Liver (tissue), 8 donors: ENCODE measurements at regions not wholly inside any gene's neighbourhood (a gene's known extent, or its start where the extent isn't known, plus 50 kb on each side); places are given as distances from the start of the nearest gene placed in this dataset.
"Not testable (repeated sequence)": the region's sequence is repeated elsewhere in the genome, so short reads cannot be mapped to it uniquely, and the experiment has no call there.

Experiments used
- DNase-seq: peaks from one replicate; pipeline ENCODE4 v3.0.0-alpha.2; 2017; ENCODE audit warnings: low spot score
- H3K27ac ChIP-seq, 2 donors: one replicate each; pipeline ENCODE4 v1.7.0; 2013; ENCODE audit warnings: inconsistent platforms in 2 of 2, low read length in 2 of 2, control low read depth in 1 of 2, low read depth in 1 of 2, mild to moderate bottlenecking in 1 of 2
- H3K27me3 ChIP-seq, 4 donors: one replicate each; pipeline versions ENCODE4 v1.6.1 to v1.7.0; 2013; ENCODE audit warnings: low read length in 3 of 4, inconsistent platforms in 1 of 4, mild to moderate bottlenecking in 1 of 4, moderate library complexity in 1 of 4; ENCODE audit not compliant: control insufficient read depth in 4 of 4, insufficient read depth in 4 of 4
- H3K36me3 ChIP-seq, 4 donors: one replicate each; pipeline versions ENCODE4 v1.6.1 to v1.7.0; 2013; ENCODE audit warnings: low read length in 3 of 4, mild to moderate bottlenecking in 3 of 4, low read depth in 1 of 4, moderate library complexity in 1 of 4; ENCODE audit not compliant: control insufficient read depth in 4 of 4, insufficient read depth in 3 of 4
- H3K4me1 ChIP-seq, 4 donors: one replicate each; pipeline versions ENCODE4 v1.6.1 to v1.7.0; 2013; ENCODE audit warnings: low read length in 3 of 4, mild to moderate bottlenecking in 3 of 4, moderate library complexity in 1 of 4; ENCODE audit not compliant: control insufficient read depth in 4 of 4, insufficient read depth in 4 of 4
- H3K4me3 ChIP-seq, 3 donors: one replicate each; pipeline versions ENCODE4 v1.6.1 to v1.7.0; 2013; ENCODE audit warnings: low read length in 3 of 3, control low read depth in 1 of 3, low read depth in 1 of 3, mild to moderate bottlenecking in 1 of 3
- H3K9ac ChIP-seq, 2 donors: one replicate each; pipeline ENCODE4 v1.7.0; 2013; ENCODE audit warnings: low read length in 2 of 2, mild to moderate bottlenecking in 2 of 2, moderate library complexity in 2 of 2, control low read depth in 1 of 2, low read depth in 1 of 2
- H3K9me3 ChIP-seq, 4 donors: one replicate each; pipeline versions ENCODE4 v1.6.1 to v1.7.0; 2013; ENCODE audit warnings: low read length in 3 of 4; ENCODE audit not compliant: control insufficient read depth in 4 of 4
- EGR1 ChIP-seq, 2 donors: IDR thresholded peaks; 2 replicates each; pipeline ENCODE4 v1.6.1; 2016 to 2018; ENCODE audit warnings: antibody characterized with exemption in 2 of 2, low read depth in 2 of 2
- HNF4G ChIP-seq: IDR thresholded peaks from 2 replicates; pipeline ENCODE4 v1.6.1; 2016; ENCODE audit warnings: antibody characterized with exemption
- JUND ChIP-seq, 2 donors: IDR thresholded peaks; 2 replicates each; pipeline ENCODE4 v1.6.1; 2016; ENCODE audit warnings: antibody characterized with exemption in 2 of 2
- RAD21 ChIP-seq, 2 donors: IDR thresholded peaks; 2 replicates each; pipeline ENCODE4 v1.6.1; 2016; ENCODE audit warnings: antibody characterized with exemption in 2 of 2, mild to moderate bottlenecking in 2 of 2
- RXRA ChIP-seq, 2 donors: IDR thresholded peaks; 2 replicates each; pipeline ENCODE4 v1.6.1; 2017 to 2018; ENCODE audit warnings: antibody characterized with exemption in 2 of 2, mild to moderate bottlenecking in 1 of 2
- ZBTB33 ChIP-seq: IDR thresholded peaks from 2 replicates; pipeline ENCODE4 v1.6.1; 2016; ENCODE audit warnings: antibody characterized with exemption
- WGBS: extraction: QIAGEN DNeasy Blood & Tissue Kit; methylation state at CpG from one replicate; pipeline ENCODE4 v1.1.7; 2013; 5-methylcytosine and 5-hydroxymethylcytosine counted together
- TF ChIP-seq, protein P1 (sequence below): IDR thresholded peaks from 2 replicates; pipeline ENCODE4 v1.6.1; 2016; ENCODE audit warnings: antibody characterized with exemption, mild to moderate bottlenecking
- TF ChIP-seq, protein P2 (sequence below): fragments of 150-350 bp; IDR thresholded peaks from 2 replicates; pipeline ENCODE4 v1.5.1; 2017; ENCODE audit warnings: improper control_type of control experiment, low read depth, low read length; ENCODE audit not compliant: missing input control
- TF ChIP-seq, protein P3 (sequence below): IDR thresholded peaks from 2 replicates; pipeline ENCODE4 v1.6.1; 2016; ENCODE audit warnings: antibody characterized with exemption
- donor health status: healthy.
- donor health status: healthy.
- donor health status: healthy.
- donor health status: healthy.
- donor health status: healthy.

GRCh38 chr9:85863875-85864274 lies 77.1 kb upstream of the NAA35 start:
- H3K4me3 ChIP-seq = no peak overlapping the region
- no peak overlapping the region for H3K9ac ChIP-seq
- H3K27me3 ChIP-seq = no peaks in the 10 kb centered on the region
- DNase-seq = no peak
- H3K36me3 ChIP-seq = peaks cover 0 to 4% (median 2%) of the 10 kb centered on the region in 4 donors
- no peak for TF ChIP-seq EGR1 (IDR thresholded peaks at IDR 0.05; ENCODE audit: low read depth in 2 of 2)
- H3K9me3 ChIP-seq = no peaks in the 10 kb centered on the region
- H3K27ac ChIP-seq = no peak overlapping the region
- H3K4me1 ChIP-seq = no peaks in the 10 kb centered on the region
- WGBS = 100% methylated on average over 2 of the region's 2 CpGs

DNA sequence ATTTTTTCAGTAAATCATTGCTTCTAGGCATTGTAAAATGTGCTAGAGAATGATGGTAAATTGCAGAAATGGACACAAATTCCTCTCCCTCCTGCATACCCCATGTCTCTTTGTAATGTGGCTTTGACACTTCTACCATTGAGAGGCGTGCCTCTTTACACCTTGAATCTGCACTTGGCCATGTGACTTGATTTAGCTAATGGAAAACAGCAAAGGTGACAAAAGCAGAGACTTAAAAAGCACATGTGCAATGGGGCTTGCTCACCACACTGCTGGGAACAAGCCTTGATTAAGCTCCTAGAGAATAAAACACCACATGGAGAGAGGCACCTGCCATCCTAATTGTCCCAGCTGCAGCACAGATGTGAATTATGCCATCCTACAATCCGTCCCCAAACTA lies 69.9 kb upstream of the NAA35 start:
- no peak for DNase-seq
- H3K36me3 ChIP-seq = no peaks in the 10 kb centered on the region
- WGBS = 62% methylated on average over 2 of the region's 2 CpGs
- no peaks in the 10 kb centered on the region for H3K9me3 ChIP-seq
- H3K27me3 ChIP-seq = no peaks in the 10 kb centered on the region
- no peak overlapping the region for H3K27ac ChIP-seq
- no peaks in the 10 kb centered on the region for H3K4me1 ChIP-seq
- H3K9ac ChIP-seq = no peak overlapping the region
- no peak overlapping the region for H3K4me3 ChIP-seq
- TF ChIP-seq HNF4G (no peak), EGR1 (IDR thresholded peaks at IDR 0.05; ENCODE audit: low read depth in 2 of 2) (no peak)
- TF ChIP-seq, protein P1, sequence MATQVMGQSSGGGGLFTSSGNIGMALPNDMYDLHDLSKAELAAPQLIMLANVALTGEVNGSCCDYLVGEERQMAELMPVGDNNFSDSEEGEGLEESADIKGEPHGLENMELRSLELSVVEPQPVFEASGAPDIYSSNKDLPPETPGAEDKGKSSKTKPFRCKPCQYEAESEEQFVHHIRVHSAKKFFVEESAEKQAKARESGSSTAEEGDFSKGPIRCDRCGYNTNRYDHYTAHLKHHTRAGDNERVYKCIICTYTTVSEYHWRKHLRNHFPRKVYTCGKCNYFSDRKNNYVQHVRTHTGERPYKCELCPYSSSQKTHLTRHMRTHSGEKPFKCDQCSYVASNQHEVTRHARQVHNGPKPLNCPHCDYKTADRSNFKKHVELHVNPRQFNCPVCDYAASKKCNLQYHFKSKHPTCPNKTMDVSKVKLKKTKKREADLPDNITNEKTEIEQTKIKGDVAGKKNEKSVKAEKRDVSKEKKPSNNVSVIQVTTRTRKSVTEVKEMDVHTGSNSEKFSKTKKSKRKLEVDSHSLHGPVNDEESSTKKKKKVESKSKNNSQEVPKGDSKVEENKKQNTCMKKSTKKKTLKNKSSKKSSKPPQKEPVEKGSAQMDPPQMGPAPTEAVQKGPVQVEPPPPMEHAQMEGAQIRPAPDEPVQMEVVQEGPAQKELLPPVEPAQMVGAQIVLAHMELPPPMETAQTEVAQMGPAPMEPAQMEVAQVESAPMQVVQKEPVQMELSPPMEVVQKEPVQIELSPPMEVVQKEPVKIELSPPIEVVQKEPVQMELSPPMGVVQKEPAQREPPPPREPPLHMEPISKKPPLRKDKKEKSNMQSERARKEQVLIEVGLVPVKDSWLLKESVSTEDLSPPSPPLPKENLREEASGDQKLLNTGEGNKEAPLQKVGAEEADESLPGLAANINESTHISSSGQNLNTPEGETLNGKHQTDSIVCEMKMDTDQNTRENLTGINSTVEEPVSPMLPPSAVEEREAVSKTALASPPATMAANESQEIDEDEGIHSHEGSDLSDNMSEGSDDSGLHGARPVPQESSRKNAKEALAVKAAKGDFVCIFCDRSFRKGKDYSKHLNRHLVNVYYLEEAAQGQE = no peak
- TF ChIP-seq, protein P2, sequence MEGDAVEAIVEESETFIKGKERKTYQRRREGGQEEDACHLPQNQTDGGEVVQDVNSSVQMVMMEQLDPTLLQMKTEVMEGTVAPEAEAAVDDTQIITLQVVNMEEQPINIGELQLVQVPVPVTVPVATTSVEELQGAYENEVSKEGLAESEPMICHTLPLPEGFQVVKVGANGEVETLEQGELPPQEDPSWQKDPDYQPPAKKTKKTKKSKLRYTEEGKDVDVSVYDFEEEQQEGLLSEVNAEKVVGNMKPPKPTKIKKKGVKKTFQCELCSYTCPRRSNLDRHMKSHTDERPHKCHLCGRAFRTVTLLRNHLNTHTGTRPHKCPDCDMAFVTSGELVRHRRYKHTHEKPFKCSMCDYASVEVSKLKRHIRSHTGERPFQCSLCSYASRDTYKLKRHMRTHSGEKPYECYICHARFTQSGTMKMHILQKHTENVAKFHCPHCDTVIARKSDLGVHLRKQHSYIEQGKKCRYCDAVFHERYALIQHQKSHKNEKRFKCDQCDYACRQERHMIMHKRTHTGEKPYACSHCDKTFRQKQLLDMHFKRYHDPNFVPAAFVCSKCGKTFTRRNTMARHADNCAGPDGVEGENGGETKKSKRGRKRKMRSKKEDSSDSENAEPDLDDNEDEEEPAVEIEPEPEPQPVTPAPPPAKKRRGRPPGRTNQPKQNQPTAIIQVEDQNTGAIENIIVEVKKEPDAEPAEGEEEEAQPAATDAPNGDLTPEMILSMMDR = no peak
- TF ChIP-seq, protein P3, sequence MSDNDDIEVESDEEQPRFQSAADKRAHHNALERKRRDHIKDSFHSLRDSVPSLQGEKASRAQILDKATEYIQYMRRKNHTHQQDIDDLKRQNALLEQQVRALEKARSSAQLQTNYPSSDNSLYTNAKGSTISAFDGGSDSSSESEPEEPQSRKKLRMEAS = no peak

DNA sequence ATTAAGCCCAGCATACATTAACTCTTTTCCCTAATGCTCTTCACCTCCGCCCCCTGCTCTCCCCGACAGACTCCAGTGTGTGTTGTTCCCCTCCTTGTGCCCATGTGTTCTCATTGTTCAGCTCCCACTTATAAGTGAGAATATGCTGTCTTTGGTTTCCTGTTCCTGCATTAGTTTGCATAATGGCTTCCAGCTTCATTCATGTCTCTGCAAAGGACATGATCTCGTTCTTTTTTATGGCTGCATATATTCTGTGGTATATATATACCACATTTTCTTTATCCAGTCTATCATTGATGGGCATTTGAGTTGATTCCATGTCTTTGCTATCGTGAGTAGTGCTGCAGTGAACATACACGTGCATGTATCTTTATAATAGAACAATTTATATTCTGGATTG lies 69.3 kb upstream of the NAA35 start:
- not testable (repeated sequence) for H3K27me3 ChIP-seq, H3K36me3 ChIP-seq, DNase-seq, H3K9me3 ChIP-seq, H3K9ac ChIP-seq, H3K4me1 ChIP-seq, H3K27ac ChIP-seq, H3K4me3 ChIP-seq
- WGBS = 81% methylated on average over 5 of the region's 5 CpGs

GRCh38 chr9:85872463-85872862 lies 68.5 kb upstream of the NAA35 start:
- H3K36me3 ChIP-seq = no peaks in the 10 kb centered on the region
- H3K9me3 ChIP-seq = no peaks in the 10 kb centered on the region
- no peak for DNase-seq
- no peak overlapping the region for H3K9ac ChIP-seq
- H3K27me3 ChIP-seq = no peaks in the 10 kb centered on the region
- no peaks in the 10 kb centered on the region for H3K4me1 ChIP-seq
- no peak overlapping the region for H3K4me3 ChIP-seq
- WGBS = 97% methylated on average over 6 of the region's 6 CpGs
- no peak overlapping the region for H3K27ac ChIP-seq
- TF ChIP-seq ZBTB33 (no peak), JUND (IDR thresholded peaks at IDR 0.05) (no peak), RXRA (IDR thresholded peaks at IDR 0.05) (no peak), RAD21 (IDR thresholded peaks at IDR 0.05) (no peak)
